Osteocyte (in vitro differentiated cells): ENCODE measurements at regions not wholly inside any gene's neighbourhood (a gene's known extent, or its start where the extent isn't known, plus 50 kb on each side); places are given as distances from the start of the nearest gene placed in this dataset.
"Not testable (repeated sequence)": the region's sequence is repeated elsewhere in the genome, so short reads cannot be mapped to it uniquely, and the experiment has no call there.

Source experiments
- DNase-seq: peaks from one replicate; pipeline ENCODE4 v3.0.0; 2021; ENCODE audit warnings: mixed read lengths; ENCODE audit not compliant: unreplicated experiment; ENCODE audit errors: extremely low spot score
- H3K27ac Mint-ChIP-seq: one replicate; pipeline ENCODE4 v1.8.0; 2021; ENCODE audit warnings: mild to moderate bottlenecking, mixed read lengths; ENCODE audit not compliant: unreplicated experiment
- H3K27me3 Mint-ChIP-seq: one replicate; pipeline ENCODE4 v1.8.0; 2021; ENCODE audit warnings: mixed read lengths; ENCODE audit not compliant: unreplicated experiment
- H3K36me3 Mint-ChIP-seq: one replicate; pipeline ENCODE4 v1.8.0; 2021; ENCODE audit warnings: mixed read lengths; ENCODE audit not compliant: unreplicated experiment
- H3K4me1 Mint-ChIP-seq: one replicate; pipeline ENCODE4 v1.8.0; 2021; ENCODE audit warnings: mixed read lengths; ENCODE audit not compliant: unreplicated experiment
- H3K4me3 Mint-ChIP-seq: one replicate; pipeline ENCODE4 v1.8.0; 2021; ENCODE audit warnings: mild to moderate bottlenecking, moderate library complexity, mixed read lengths; ENCODE audit not compliant: unreplicated experiment
- H3K9me3 Mint-ChIP-seq: one replicate; pipeline ENCODE4 v1.8.0; 2021; ENCODE audit warnings: mixed read lengths; ENCODE audit not compliant: unreplicated experiment
- CTCF ChIP-seq: fragments of 200-600 bp; sonication (generic); IDR thresholded peaks from 2 replicates; pipeline ENCODE4 v1.5.0; 2021; ENCODE audit warnings: antibody characterized with exemption, mild to moderate bottlenecking, moderate library complexity

GRCh38 chr7:67918158-67918557 is 921.5 kb downstream of the TYW1 start:
- H3K4me3 Mint-ChIP-seq: no peak overlapping the region
- no peaks in the 10 kb centered on the region for H3K36me3 Mint-ChIP-seq
- no peak for DNase-seq
- no peaks in the 10 kb centered on the region for H3K27me3 Mint-ChIP-seq
- no peaks in the 10 kb centered on the region for H3K4me1 Mint-ChIP-seq
- H3K27ac Mint-ChIP-seq: no peak overlapping the region
- no peak for TF ChIP-seq CTCF
- H3K9me3 Mint-ChIP-seq: peaks cover 5% of the 10 kb centered on the region

- no peaks in the 10 kb centered on the region for H3K27me3 Mint-ChIP-seq
- H3K9me3 Mint-ChIP-seq: no peaks in the 10 kb centered on the region
- TF ChIP-seq CTCF: no peak
- no peak overlapping the region for H3K27ac Mint-ChIP-seq
- no peak overlapping the region for H3K4me3 Mint-ChIP-seq
- DNase-seq: no peak
- no peaks in the 10 kb centered on the region for H3K36me3 Mint-ChIP-seq
- H3K4me1 Mint-ChIP-seq: no peaks in the 10 kb centered on the region
Observed at GRCh38 chr7:67923286-67923685, 926.7 kb downstream of the TYW1 start.

GRCh38 chr7:67928141-67928540 is 931.5 kb downstream of the TYW1 start:
- no peak overlapping the region for H3K4me3 Mint-ChIP-seq
- no peak overlapping the region for H3K27ac Mint-ChIP-seq
- no peaks in the 10 kb centered on the region for H3K4me1 Mint-ChIP-seq
- no peak for DNase-seq
- H3K36me3 Mint-ChIP-seq: no peaks in the 10 kb centered on the region
- no peaks in the 10 kb centered on the region for H3K9me3 Mint-ChIP-seq
- TF ChIP-seq CTCF: no peak
- H3K27me3 Mint-ChIP-seq: no peaks in the 10 kb centered on the region

GRCh38 chr7:67936447-67936846 is 939.8 kb downstream of the TYW1 start:
- DNase-seq, H3K9me3 Mint-ChIP-seq, H3K4me3 Mint-ChIP-seq, H3K27ac Mint-ChIP-seq, H3K36me3 Mint-ChIP-seq, H3K27me3 Mint-ChIP-seq: not testable (repeated sequence)
- peaks cover 17% of the 10 kb centered on the region for H3K4me1 Mint-ChIP-seq

GRCh38 chr7:67940400-67940799 is 943.8 kb downstream of the TYW1 start:
- Mint-ChIP-seq H3K27me3 (no peaks in the 10 kb centered on the region), H3K4me1 (peaks cover 17% of the 10 kb centered on the region), H3K4me3 (no peak overlapping the region), H3K27ac (no peak overlapping the region), H3K9me3 (no peaks in the 10 kb centered on the region), H3K36me3 (no peaks in the 10 kb centered on the region)
- no peak for TF ChIP-seq CTCF
- no peak for DNase-seq

GRCh38 chr7:67947191-67947590 is 950.6 kb downstream of the TYW1 start:
- no peaks in the 10 kb centered on the region for H3K36me3 Mint-ChIP-seq
- H3K27ac Mint-ChIP-seq: no peak overlapping the region
- H3K27me3 Mint-ChIP-seq: no peaks in the 10 kb centered on the region
- TF ChIP-seq CTCF: no peak
- H3K4me1 Mint-ChIP-seq: no peaks in the 10 kb centered on the region
- H3K4me3 Mint-ChIP-seq: no peak overlapping the region
- H3K9me3 Mint-ChIP-seq: peaks cover 3% of the 10 kb centered on the region
- no peak for DNase-seq
